Esophagus squamous epithelium (tissue), 5 donors: ENCODE measurements at regions not wholly inside any gene's neighbourhood (a gene's known extent, or its start where the extent isn't known, plus 50 kb on each side); places are given as distances from the start of the nearest gene placed in this dataset.

Experiments
- DNase-seq: peaks from one replicate; lab custom pipeline; 2025; lab: John Stamatoyannopoulos, UW
- H3K27ac ChIP-seq, 4 donors: fragments of 200-600 bp; sonication (generic); one replicate each; pipeline ENCODE4 v1.5.1; 2016 to 2019; ENCODE audit warnings: mild to moderate bottlenecking in 1 of 4
- H3K27me3 ChIP-seq, 4 donors: fragments of 200-600 bp; sonication (generic); 1 replicate in 3 of 4; 2 replicates in 1 of 4; pipeline versions ENCODE4 v1.5.1 to v1.6.0; 2017 to 2021; ENCODE audit warnings: antibody characterized with exemption in 1 of 4
- H3K36me3 ChIP-seq, 3 donors: fragments of 200-600 bp; sonication (generic); one replicate each; pipeline ENCODE4 v1.5.1; 2016 to 2019
- H3K4me1 ChIP-seq, 3 donors: fragments of 200-600 bp; sonication (generic); one replicate each; pipeline ENCODE4 v1.5.1; 2017 to 2019
- H3K4me3 ChIP-seq, 4 donors: fragments of 200-600 bp; sonication (generic); 1 replicate in 3 of 4; 2 replicates in 1 of 4; pipeline ENCODE4 v1.5.1; 2016 to 2019; ENCODE audit warnings: mild to moderate bottlenecking in 2 of 4, moderate library complexity in 1 of 4
- H3K9me3 ChIP-seq, 3 donors: fragments of 200-600 bp; sonication (generic); one replicate each; pipeline ENCODE4 v1.5.1; 2016 to 2019
- POLR2A ChIP-seq, 4 donors: fragments of 450-650 bp; IDR thresholded peaks; one replicate each; pipeline ENCODE4 v1.6.1; 2017; ENCODE audit warnings: antibody characterized with exemption in 4 of 4, mild to moderate bottlenecking in 4 of 4, moderate library complexity in 3 of 4
- WGBS, 2 donors: methylation state at CpG; one replicate each; pipeline ENCODE4 v1.1.5; 2018; 5-methylcytosine and 5-hydroxymethylcytosine counted together
- intact Hi-C: fragments of 100-400 bp; cut with DNase I; formaldehyde crosslinking; loops from one replicate; pipeline ENCODE4 v1.15.0; 2022
- TF ChIP-seq, protein P1 (sequence below), 6 experiments: fragments of 450-650 bp in 4 of 6; fragments of 200-600 bp in 2 of 6; sonication (generic) in 2 of 6; IDR thresholded peaks; one replicate each; pipeline ENCODE4 v1.5.1; 2016 to 2019; ENCODE audit warnings: antibody characterized with exemption in 6 of 6, mild to moderate bottlenecking in 4 of 6, moderate library complexity in 4 of 6
- donor health status: DM: yes; HTN: yes; CAD: no.

DNA sequence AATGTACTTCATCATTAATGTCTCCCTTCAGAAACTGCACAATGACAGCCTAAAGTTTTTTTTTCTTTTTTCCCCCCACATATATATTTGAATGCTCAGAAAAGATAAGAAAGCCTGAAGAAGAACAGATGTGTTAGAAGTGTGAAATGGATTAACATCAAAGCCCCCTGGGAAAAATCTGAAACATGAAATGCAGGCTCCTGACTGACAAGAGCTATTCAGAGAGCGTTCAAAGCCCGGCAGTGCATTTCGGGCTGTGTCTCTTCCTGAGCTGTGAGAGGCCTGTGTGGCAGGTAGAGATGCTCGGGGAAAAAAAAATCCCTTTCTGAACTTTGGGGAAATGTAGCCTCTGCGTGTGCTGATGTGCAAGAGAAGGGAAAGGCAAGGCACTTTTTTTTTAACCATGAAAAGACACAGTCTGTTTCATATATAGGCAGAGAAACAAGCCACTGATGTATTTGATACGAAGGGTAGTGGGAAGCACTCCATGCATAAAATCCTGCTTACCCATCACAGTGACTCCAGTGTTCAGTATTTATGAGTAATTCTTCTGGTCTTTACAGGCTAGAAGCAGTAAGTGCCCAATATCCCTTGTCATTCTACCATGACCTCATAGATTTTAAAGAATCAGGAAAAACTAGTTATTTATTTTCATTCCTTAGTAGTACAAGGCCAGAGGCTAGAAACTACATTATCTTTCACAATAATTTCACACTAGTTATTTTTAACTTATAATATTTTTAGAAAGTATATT is 1574.2 kb upstream of the PIK3C3 start:
- no peak overlapping the region for H3K4me3 ChIP-seq
- TF ChIP-seq, protein P1, sequence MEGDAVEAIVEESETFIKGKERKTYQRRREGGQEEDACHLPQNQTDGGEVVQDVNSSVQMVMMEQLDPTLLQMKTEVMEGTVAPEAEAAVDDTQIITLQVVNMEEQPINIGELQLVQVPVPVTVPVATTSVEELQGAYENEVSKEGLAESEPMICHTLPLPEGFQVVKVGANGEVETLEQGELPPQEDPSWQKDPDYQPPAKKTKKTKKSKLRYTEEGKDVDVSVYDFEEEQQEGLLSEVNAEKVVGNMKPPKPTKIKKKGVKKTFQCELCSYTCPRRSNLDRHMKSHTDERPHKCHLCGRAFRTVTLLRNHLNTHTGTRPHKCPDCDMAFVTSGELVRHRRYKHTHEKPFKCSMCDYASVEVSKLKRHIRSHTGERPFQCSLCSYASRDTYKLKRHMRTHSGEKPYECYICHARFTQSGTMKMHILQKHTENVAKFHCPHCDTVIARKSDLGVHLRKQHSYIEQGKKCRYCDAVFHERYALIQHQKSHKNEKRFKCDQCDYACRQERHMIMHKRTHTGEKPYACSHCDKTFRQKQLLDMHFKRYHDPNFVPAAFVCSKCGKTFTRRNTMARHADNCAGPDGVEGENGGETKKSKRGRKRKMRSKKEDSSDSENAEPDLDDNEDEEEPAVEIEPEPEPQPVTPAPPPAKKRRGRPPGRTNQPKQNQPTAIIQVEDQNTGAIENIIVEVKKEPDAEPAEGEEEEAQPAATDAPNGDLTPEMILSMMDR (IDR thresholded peaks at IDR 0.05) = no peak
- no peak for TF ChIP-seq POLR2A (IDR thresholded peaks at IDR 0.05)
- H3K27ac ChIP-seq = no peak overlapping the region
- no peaks in the 10 kb centered on the region for H3K27me3 ChIP-seq
- H3K9me3 ChIP-seq = no peaks in the 10 kb centered on the region
- H3K36me3 ChIP-seq = no peaks in the 10 kb centered on the region
- intact Hi-C loops = no loop called here
- WGBS, 2 donors = 64 to 70% methylated on average over 6 of the region's 6 CpGs
- no peaks in the 10 kb centered on the region for H3K4me1 ChIP-seq
- no peak for DNase-seq

DNA sequence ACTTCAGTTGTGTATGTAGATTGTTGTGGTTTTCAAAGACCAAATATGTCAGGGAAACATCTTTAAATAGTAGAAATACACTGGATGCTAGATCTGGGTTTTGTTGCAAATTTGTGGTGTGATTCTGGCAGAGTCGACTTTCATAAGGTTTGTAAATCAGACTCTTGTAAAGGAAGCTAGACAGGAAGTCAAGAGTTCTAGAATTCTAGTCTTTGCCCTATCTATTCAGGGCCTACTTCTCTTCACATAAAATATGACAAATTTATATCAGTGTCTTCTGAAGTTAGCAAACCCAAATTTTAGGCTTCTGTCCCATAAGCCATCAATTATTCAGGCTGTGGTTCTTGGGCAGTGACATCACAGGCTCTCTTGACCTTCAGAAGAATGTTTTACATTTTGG is 1579.2 kb upstream of the PIK3C3 start:
- TF ChIP-seq, protein P1 (IDR thresholded peaks at IDR 0.05) = no peak
- no peak for TF ChIP-seq POLR2A (IDR thresholded peaks at IDR 0.05)
- Histone ChIP-seq H3K36me3 (no peaks in the 10 kb centered on the region), H3K27ac (no peak overlapping the region), H3K9me3 (no peaks in the 10 kb centered on the region), H3K4me3 (no peak overlapping the region), H3K4me1 (no peaks in the 10 kb centered on the region), H3K27me3 (no peaks in the 10 kb centered on the region)
- intact Hi-C loops = no loop called here
- WGBS, 2 donors = 42 to 50% methylated on average over 1 of the region's 1 CpG
- DNase-seq = no peak

DNA sequence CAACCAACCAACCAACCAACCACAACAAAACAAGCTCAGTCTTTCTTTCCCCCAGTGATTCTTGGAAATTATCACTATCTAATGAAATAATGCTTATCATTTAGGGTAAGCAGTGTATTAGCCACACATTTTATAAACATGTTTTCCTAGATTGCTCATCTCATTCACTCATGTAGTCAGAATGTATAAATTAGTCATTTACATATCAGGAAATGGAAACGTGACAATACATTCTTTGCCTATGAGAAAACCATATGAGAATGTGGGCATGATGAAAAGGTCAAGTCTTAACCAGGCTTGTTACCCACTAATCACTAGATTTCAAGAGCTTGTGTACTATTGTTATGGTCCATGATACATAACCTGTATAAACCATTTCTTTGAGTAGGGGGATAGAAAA is 1583.4 kb upstream of the PIK3C3 start:
- Histone ChIP-seq H3K27ac (no peak overlapping the region), H3K27me3 (no peaks in the 10 kb centered on the region), H3K4me1 (no peaks in the 10 kb centered on the region), H3K9me3 (no peaks in the 10 kb centered on the region), H3K4me3 (no peak overlapping the region), H3K36me3 (no peaks in the 10 kb centered on the region)
- intact Hi-C loops = no loop called here
- no peak for TF ChIP-seq POLR2A (IDR thresholded peaks at IDR 0.05)
- TF ChIP-seq, protein P1 (IDR thresholded peaks at IDR 0.05) = no peak
- 27 to 33% methylated on average over 1 of the region's 1 CpG for WGBS, 2 donors
- DNase-seq = no peak

DNA sequence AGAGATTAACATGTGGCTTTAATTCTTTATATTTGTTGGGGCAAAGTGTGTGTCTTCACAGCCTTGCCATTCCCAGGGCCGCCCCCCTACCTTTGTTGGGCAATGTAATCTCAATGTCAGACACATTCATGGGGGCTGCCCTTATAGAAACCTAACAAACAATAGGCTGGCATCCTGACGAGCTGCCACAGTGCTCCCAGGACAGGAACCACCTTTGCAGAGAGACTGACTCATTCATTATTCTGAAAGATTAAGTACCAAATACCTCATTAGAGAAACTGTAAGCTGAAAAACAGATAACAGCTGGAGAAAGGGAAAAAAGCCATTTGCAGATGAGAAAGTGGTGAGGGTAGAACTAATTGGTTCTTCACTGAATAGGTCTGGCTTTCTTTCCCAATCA is 1587.5 kb upstream of the PIK3C3 start:
- H3K27ac ChIP-seq = no peak overlapping the region
- 43 to 100% methylated on average over 1 to 2 of the region's 2 CpGs for WGBS, 2 donors
- no peaks in the 10 kb centered on the region for H3K36me3 ChIP-seq
- intact Hi-C loops = no loop called here
- TF ChIP-seq POLR2A (IDR thresholded peaks at IDR 0.05) = no peak
- TF ChIP-seq, protein P1 (IDR thresholded peaks at IDR 0.05) = no peak
- no peaks in the 10 kb centered on the region for H3K9me3 ChIP-seq
- H3K27me3 ChIP-seq = no peaks in the 10 kb centered on the region
- no peak for DNase-seq
- H3K4me3 ChIP-seq = no peak overlapping the region
- H3K4me1 ChIP-seq = no peaks in the 10 kb centered on the region

DNA sequence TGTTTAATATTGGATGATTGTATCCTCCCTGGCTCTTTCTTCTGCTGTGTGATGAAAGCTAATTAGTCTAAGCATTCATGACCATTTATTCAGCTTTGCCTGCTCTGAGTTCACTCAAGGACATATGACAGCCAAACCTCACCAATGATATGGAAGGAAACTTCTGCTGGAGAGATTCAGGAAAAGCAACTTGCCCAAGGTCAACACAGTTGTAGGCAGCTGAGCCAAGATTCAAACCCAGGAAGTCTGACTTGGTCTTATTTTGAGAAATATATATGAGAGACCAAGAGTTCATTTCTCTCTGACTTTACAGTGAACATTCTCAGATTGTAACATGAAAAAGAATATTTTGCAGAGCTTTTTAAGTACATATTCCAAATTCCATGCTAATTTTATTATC is 1588.5 kb upstream of the PIK3C3 start:
- TF ChIP-seq, protein P1 (IDR thresholded peaks at IDR 0.05) = no peak
- no peak for TF ChIP-seq POLR2A (IDR thresholded peaks at IDR 0.05)
- DNase-seq = no peak
- no peaks in the 10 kb centered on the region for H3K36me3 ChIP-seq
- H3K4me1 ChIP-seq = no peaks in the 10 kb centered on the region
- no peaks in the 10 kb centered on the region for H3K9me3 ChIP-seq
- intact Hi-C loops = no loop called here
- H3K27me3 ChIP-seq = no peaks in the 10 kb centered on the region
- H3K4me3 ChIP-seq = no peak overlapping the region
- no peak overlapping the region for H3K27ac ChIP-seq
